Lung (tissue), 11 donors: ENCODE measurements at regions not wholly inside any gene's neighbourhood (a gene's known extent, or its start where the extent isn't known, plus 50 kb on each side); places are given as distances from the start of the nearest gene placed in this dataset.

Experiments used
- ATAC-seq: fragments of 200-7000 bp; cut with Tn5 transposase; one replicate; pipeline ENCODE4 v1.9.1; 2020; ENCODE audit warnings: moderate number of reproducible peaks; ENCODE audit not compliant: insufficient read depth, low FRiP score
- DNase-seq, 3 donors: peaks; one replicate each; pipeline ENCODE4 v3.0.0-alpha.2; 2013 to 2017
- H3K27ac ChIP-seq, 2 donors: one replicate each; pipeline ENCODE4 v1.5.1; 2013; ENCODE audit warnings: mild to moderate bottlenecking in 2 of 2, moderate library complexity in 2 of 2, control low read depth in 1 of 2, inconsistent platforms in 1 of 2, low read depth in 1 of 2, low read length in 1 of 2
- H3K27me3 ChIP-seq, 3 donors: one replicate each; pipeline ENCODE4 v1.5.1; 2013; ENCODE audit warnings: low read length in 2 of 3; ENCODE audit not compliant: control insufficient read depth in 3 of 3, insufficient read depth in 3 of 3
- H3K36me3 ChIP-seq, 4 donors: one replicate each; pipeline ENCODE4 v1.5.1; 2013; ENCODE audit warnings: low read length in 4 of 4, mild to moderate bottlenecking in 1 of 4, moderate library complexity in 1 of 4; ENCODE audit not compliant: control insufficient read depth in 4 of 4, insufficient read depth in 4 of 4
- H3K4me1 ChIP-seq, 5 donors: one replicate each; pipeline ENCODE4 v1.5.1; 2013; ENCODE audit warnings: low read length in 5 of 5, mild to moderate bottlenecking in 2 of 5, moderate library complexity in 1 of 5; ENCODE audit not compliant: control insufficient read depth in 5 of 5, insufficient read depth in 5 of 5
- H3K4me3 ChIP-seq: one replicate; pipeline ENCODE4 v1.5.1; 2013; ENCODE audit warnings: mild to moderate bottlenecking, control low read depth, moderate library complexity
- H3K9ac ChIP-seq, 2 donors: one replicate each; pipeline ENCODE4 v1.5.1; 2013; ENCODE audit warnings: low read length in 2 of 2, control low read depth in 1 of 2; ENCODE audit not compliant: insufficient read depth in 1 of 2
- H3K9me3 ChIP-seq, 4 donors: one replicate each; pipeline ENCODE4 v1.5.1; 2013; ENCODE audit warnings: low read length in 3 of 4, mild to moderate bottlenecking in 1 of 4, moderate library complexity in 1 of 4; ENCODE audit not compliant: control insufficient read depth in 4 of 4, insufficient read depth in 3 of 4
- CTCF ChIP-seq: IDR thresholded peaks from 2 replicates; pipeline ENCODE4 v1.5.1; 2012; ENCODE audit warnings: mild to moderate bottlenecking; ENCODE audit errors: control extremely low read depth, extremely low read depth
- WGBS, 2 donors: extraction: QIAGEN DNeasy Blood & Tissue Kit; methylation state at CpG; one replicate each; pipeline ENCODE4 v1.1.7; 2013; 5-methylcytosine and 5-hydroxymethylcytosine counted together
- donor health status: control.
- donor health status: control.
- donor health status: Bipolar disorder and iron deficiency.
- donor health status: healthy.
- donor health status: DM: yes; HTN: yes; CAD: no.

- H3K27ac ChIP-seq, result no peak overlapping the region
- H3K4me1 ChIP-seq, result peaks cover 0 to 5% (median 0%) of the 10 kb centered on the region in 5 donors
- WGBS, 2 donors, result 83 to 87% methylated on average over 3 of the region's 3 CpGs
- no peak overlapping the region for H3K9ac ChIP-seq
- no peak for TF ChIP-seq CTCF
- DNase-seq (no peak), ATAC-seq (no peak)
- H3K36me3 ChIP-seq, result no peaks in the 10 kb centered on the region
- H3K27me3 ChIP-seq, result no peaks in the 10 kb centered on the region
- no peak overlapping the region for H3K4me3 ChIP-seq
- no peaks in the 10 kb centered on the region for H3K9me3 ChIP-seq
Measured at GRCh38 chr13:44868397-44868796, 120.9 kb downstream of the NUFIP1 start.

DNA sequence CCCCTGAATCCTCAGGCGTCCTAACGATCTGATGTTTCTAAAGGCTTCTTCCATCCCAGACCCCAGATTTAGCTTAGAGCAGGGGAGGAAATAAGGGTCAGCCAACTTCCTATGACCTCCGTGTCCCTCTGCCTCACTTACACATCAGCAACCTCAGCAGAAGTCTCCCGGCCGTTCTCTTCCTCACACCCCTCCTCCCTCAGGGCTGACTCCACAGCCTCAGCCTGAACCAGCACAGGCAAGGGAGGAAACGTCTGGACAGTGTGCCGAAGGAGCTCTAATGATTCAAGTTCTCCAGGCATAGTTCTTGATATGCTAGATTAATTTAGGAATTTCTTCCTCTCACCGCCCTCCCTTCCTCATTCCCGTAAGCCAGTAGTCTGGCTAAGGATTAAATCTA lies 121.4 kb downstream of the NUFIP1 start:
- Histone ChIP-seq H3K27me3 (no peaks in the 10 kb centered on the region), H3K36me3 (no peaks in the 10 kb centered on the region), H3K27ac (no peak overlapping the region), H3K4me3 (no peak overlapping the region), H3K9ac (no peak overlapping the region), H3K4me1 (peaks cover 0 to 5% (median 0%) of the 10 kb centered on the region in 5 donors), H3K9me3 (no peaks in the 10 kb centered on the region)
- WGBS, 2 donors, result 76 to 81% methylated on average over 9 of the region's 9 CpGs
- ATAC-seq (no peak), DNase-seq (peak in 2 of 3 donors; percentile 37 to 72)
- no peak for TF ChIP-seq CTCF

DNA sequence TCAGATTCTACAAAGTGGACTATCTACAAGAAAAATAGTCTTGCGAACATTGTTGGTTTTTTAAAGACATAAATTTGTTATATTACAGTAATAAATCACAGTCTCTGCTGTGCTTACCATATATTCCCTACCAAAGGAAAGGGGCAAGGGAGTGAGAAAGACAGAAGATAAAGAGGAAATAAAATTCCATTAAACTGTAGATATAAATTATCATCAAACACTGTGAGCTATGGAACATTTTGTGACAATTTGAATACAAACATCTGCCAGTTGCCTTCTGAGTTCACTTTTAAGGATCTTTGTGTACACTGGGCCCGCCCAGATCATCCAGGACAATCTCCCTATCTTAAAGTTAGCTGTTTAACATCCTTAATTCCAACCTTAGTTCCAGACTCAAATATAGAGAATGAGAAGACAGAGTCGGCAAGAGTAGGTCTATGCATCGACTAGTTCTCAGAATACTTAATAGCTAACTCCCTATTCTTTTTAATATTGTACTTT lies 122.8 kb downstream of the NUFIP1 start:
- no peak overlapping the region for H3K9ac ChIP-seq
- no peaks in the 10 kb centered on the region for H3K27me3 ChIP-seq
- H3K4me1 ChIP-seq, result peaks cover 0 to 5% (median 0%) of the 10 kb centered on the region in 5 donors
- no peak overlapping the region for H3K27ac ChIP-seq
- DNase-seq, result no peak
- H3K4me3 ChIP-seq, result no peak overlapping the region
- no peak for TF ChIP-seq CTCF
- 96 to 98% methylated on average over 4 of the region's 4 CpGs for WGBS, 2 donors
- ATAC-seq, result no peak
- H3K9me3 ChIP-seq, result no peaks in the 10 kb centered on the region
- no peaks in the 10 kb centered on the region for H3K36me3 ChIP-seq
